GM19025 (cell line): ENCODE measurements at regions not wholly inside any gene's neighbourhood (a gene's known extent, or its start where the extent isn't known, plus 50 kb on each side); places are given as distances from the start of the nearest gene placed in this dataset.

Experiments used
- ATAC-seq: cut with Tn5 transposase; IDR thresholded peaks from one replicate; pipeline ENCODE4 v1.9.1; 2021; ENCODE audit warnings: mild to moderate bottlenecking, low read depth, moderate library complexity; ENCODE audit not compliant: unreplicated experiment

GRCh38 chr4:63663870-63664269, 745.4 kb downstream of the TECRL start:
- peak; percentile 78 for ATAC-seq

- ATAC-seq, result no peak
These were observed 764.9 kb downstream of the TECRL start for GRCh38 chr4:63644396-63644795.

GRCh38 chr4:63637270-63637669, 772.0 kb downstream of the TECRL start:
- ATAC-seq, result no peak

GRCh38 chr4:63632858-63633257, 776.4 kb downstream of the TECRL start:
- no peak for ATAC-seq

- no peak for ATAC-seq
These were observed 789.0 kb downstream of the TECRL start for GRCh38 chr4:63620271-63620670.

GRCh38 chr4:63619771-63620170, 789.5 kb downstream of the TECRL start:
- no peak for ATAC-seq

- no peak for ATAC-seq
These were observed 790.1 kb downstream of the TECRL start for GRCh38 chr4:63618883-63619718.

- ATAC-seq, result no peak
These were observed 801.9 kb downstream of the TECRL start for GRCh38 chr4:63607169-63607872.

- no peak for ATAC-seq
These were observed 819.5 kb downstream of the TECRL start for GRCh38 chr4:63589796-63590195.

- no peak for ATAC-seq
These were observed 825.7 kb downstream of the TECRL start for GRCh38 chr4:63583561-63583960.

GRCh38 chr4:63583007-63583406, 826.2 kb downstream of the TECRL start:
- no peak for ATAC-seq

- ATAC-seq, result no peak
These were observed 828.3 kb downstream of the TECRL start for GRCh38 chr4:63580796-63581475.

- no peak for ATAC-seq
These were observed 830.9 kb downstream of the TECRL start for GRCh38 chr4:63578383-63578782.

- ATAC-seq, result no peak
These were observed 842.6 kb downstream of the TECRL start for GRCh38 chr4:63566658-63567057.

- no peak for ATAC-seq
These were observed 845.8 kb downstream of the TECRL start for GRCh38 chr4:63563288-63564014.

- ATAC-seq, result no peak
These were observed 850.5 kb downstream of the TECRL start for GRCh38 chr4:63558709-63559108.

GRCh38 chr4:63556332-63556731, 852.9 kb downstream of the TECRL start:
- no peak for ATAC-seq

- no peak for ATAC-seq
These were observed 856.1 kb downstream of the TECRL start for GRCh38 chr4:63553123-63553522.

GRCh38 chr4:63541828-63542227, 867.4 kb downstream of the TECRL start:
- no peak for ATAC-seq

- ATAC-seq, result no peak
These were observed 879.5 kb downstream of the TECRL start for GRCh38 chr4:63529581-63530337.
